Motor neuron (in vitro differentiated cells): ENCODE measurements at regions not wholly inside any gene's neighbourhood (a gene's known extent, or its start where the extent isn't known, plus 50 kb on each side); places are given as distances from the start of the nearest gene placed in this dataset.

Source experiments
- ATAC-seq, 8 experiments: fragments of 200-7000 bp; cut with Tn5 transposase; replicated peaks in 6 of 8; 2 replicates each; pipeline ENCODE4 v1.8.0; 2021; ENCODE audit warnings: mild to moderate bottlenecking in 8 of 8, moderate library complexity in 8 of 8
- H3K27ac ChIP-seq, 2 donors: fragments of 250-450 bp; sonication (Bioruptor Pico); 2 replicates each; pipeline ENCODE4 v1.9.0; 2021; ENCODE audit warnings: antibody characterized with exemption in 2 of 2, mild to moderate bottlenecking in 2 of 2, moderate library complexity in 1 of 2
- H3K4me1 ChIP-seq, 2 donors: fragments of 250-450 bp; sonication (Bioruptor Pico); replicated peaks in 1 of 2; 2 replicates each; pipeline ENCODE4 v1.6.1; 2021; ENCODE audit warnings: antibody characterized with exemption in 2 of 2, mild to moderate bottlenecking in 2 of 2, moderate library complexity in 1 of 2
- H3K4me3 ChIP-seq, 5 donors: fragments of 250-450 bp; sonication (Bioruptor Pico); 2 replicates each; pipeline ENCODE4 v1.9.0; 2021; ENCODE audit warnings: antibody characterized with exemption in 5 of 5, mild to moderate bottlenecking in 5 of 5, moderate library complexity in 4 of 5
- WGBS, 10 experiments: fragments of 450-650 bp; shearing (Covaris generic); methylation state at CpG; one replicate each; pipeline ENCODE4 v1.0.0; 2022; 5-methylcytosine and 5-hydroxymethylcytosine counted together
- in situ Hi-C, 9 experiments: fragments of 400-800 bp; cut with MboI; loops; one replicate each; pipeline ENCODE4 v1.15.0; 2021; ENCODE audit warnings: low sequenced_read_pairs in 9 of 9, low pct_unique_long_range_greater_than_20kb in 2 of 9; ENCODE audit not compliant: unreplicated experiment in 9 of 9

DNA sequence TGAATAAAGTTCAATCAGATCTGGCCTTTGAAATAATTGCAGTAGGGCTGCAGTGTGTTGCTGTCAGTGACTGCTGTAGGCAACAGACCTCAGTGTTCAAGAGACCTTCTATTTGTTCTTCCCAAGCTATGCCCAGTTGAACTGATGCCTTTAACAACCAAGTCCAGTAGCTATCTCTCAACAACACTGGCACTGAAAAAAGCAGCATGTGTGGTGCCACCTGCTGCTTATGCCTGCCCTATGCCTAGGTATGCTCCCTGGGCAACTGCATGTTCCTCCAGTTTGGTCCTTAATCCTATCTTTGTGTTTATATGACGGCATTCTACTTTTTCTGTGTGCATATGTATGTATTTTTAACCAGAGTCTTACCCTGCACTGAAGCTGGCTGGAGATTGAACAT, 523.9 kb upstream of the MEX3C start:
- peaks cover 0 to 5% of the 10 kb centered on the region in 2 donors for H3K4me1 ChIP-seq
- no peak overlapping the region for H3K27ac ChIP-seq
- no peak overlapping the region for H3K4me3 ChIP-seq
- ATAC-seq, result no peak
- in situ Hi-C loops, result no loop called here
- WGBS, 10 experiments, result 0 to 90% (median 40%) methylated on average over 1 of the region's 1 CpG; no CpG with 5 or more reads in 6 of the 10 experiments

DNA sequence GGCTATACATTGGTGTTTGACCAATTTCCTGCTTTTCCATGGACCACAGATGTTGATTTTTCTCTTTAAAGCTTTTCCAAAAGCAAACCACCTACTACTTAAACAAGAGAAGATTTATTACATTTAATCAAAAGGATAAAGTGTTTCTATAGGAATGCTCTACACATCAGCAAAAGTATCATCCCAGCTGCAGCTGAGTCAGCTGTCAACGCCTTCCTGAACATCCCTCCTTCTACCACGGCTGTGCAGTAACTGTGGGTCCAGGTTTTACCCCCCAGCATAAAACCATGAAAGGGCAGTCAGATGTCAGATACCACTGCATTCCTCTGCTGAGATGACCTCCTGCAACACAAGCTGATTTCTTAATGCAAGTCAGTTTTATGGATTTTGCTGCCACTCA, 524.5 kb upstream of the MEX3C start:
- Histone ChIP-seq H3K27ac (no peak overlapping the region), H3K4me3 (no peak overlapping the region), H3K4me1 (peaks cover 0 to 5% of the 10 kb centered on the region in 2 donors)
- ATAC-seq, result peak in 1 of 8 experiments; percentile 49
- in situ Hi-C loops, result no loop called here
- 0 to 100% (median 71%) methylated on average over 1 to 2 of the region's 2 CpGs; no CpG with 5 or more reads in 6 of the 10 experiments for WGBS, 10 experiments

DNA sequence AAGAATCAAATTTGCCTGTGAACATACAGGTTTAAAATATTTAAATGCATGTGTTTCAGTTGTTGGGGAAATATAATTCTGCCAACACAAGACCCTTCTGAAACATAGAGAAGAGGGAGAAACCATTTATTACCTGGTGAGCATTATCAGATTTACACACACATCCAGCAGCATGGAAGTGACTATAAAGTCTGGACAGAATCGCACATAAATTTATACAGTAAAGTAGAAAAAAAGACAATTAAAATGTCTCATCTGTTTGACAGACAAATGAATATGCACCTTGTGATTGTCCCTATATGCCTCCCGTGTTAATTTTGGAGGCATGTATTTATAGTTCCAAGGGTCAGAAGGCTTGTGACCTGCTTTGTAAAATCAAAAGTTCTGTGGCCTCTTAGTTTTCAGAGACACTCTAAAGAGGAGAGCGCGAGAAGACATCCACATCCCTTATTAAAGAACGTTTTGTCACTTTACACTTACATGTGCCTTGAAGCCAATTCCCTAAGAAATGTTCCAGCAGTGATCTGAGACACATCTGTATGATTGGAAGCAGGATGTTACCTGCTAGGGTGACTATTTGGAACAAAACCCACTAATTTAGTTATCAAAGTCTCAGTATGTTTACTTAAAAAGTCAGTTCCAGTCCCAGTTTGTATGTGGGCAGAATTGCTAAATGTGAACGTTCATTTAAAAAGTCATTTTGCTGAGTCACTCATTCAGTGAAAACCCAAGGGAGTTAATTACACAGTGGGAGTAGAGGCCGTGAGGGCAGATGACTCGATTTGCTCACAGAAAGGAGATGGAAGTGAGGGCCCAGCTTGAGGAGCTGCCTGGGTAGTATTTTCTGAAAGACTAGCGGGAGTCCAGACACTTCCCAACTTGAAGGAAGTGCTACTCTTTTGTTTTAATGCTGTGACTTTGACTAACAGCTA, 527.6 kb upstream of the MEX3C start:
- WGBS, 10 experiments, result 26 to 100% (median 60%) methylated on average over 1 to 8 of the region's 9 CpGs
- in situ Hi-C loops, result no loop called here
- Histone ChIP-seq H3K4me3 (no peak overlapping the region), H3K27ac (no peak overlapping the region), H3K4me1 (peaks cover 0 to 5% of the 10 kb centered on the region in 2 donors)
- peak in 4 of 8 experiments; percentile 40 to 49 (median 46) for ATAC-seq

DNA sequence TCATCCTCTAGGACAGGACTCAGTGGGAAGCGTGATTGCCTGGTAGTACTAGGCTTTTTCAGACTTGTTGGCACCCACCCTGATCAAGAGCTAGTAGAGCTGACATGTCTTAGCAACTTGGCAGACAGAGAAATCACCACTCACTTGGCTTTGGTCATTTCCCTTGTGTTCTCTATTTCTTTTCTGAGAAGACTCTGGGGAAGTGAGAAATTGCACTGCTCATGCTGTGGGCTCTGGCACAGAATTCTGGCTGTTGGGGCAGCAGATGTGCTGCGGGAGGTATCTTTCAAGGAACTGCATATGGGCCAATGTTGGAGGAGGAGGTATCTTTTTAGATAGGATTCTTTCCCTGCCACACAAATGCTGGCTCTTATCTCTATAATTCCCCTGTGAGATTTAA, 529.1 kb upstream of the MEX3C start:
- Histone ChIP-seq H3K27ac (no peak overlapping the region), H3K4me3 (no peak overlapping the region), H3K4me1 (peaks cover 0 to 5% of the 10 kb centered on the region in 2 donors)
- in situ Hi-C loops, result no loop called here
- WGBS, 10 experiments, result 0 to 100% (median 75%) methylated on average over 1 to 2 of the region's 2 CpGs; no CpG with 5 or more reads in 2 of the 10 experiments
- no peak for ATAC-seq

DNA sequence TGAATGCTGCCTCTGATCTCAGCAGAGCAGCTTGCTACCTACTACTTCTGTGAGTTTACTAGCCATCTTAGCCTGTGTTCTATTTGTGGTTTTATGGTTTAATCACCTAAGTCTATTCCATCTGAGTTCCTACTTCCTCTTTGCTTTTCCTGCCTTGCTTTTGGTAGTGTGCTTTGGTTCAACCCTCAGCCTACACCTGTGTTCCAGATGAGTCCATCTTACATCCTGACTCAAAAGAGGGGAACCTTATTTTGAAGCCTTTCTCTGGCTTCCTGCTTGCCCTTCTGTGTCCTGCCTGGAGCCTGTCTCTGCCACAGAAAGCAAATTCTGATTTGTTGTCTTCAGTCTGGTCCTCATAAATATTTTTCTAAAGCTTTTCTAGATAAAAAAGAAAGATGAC, 530.3 kb upstream of the MEX3C start:
- in situ Hi-C loops, result no loop called here
- ATAC-seq, result no peak

DNA sequence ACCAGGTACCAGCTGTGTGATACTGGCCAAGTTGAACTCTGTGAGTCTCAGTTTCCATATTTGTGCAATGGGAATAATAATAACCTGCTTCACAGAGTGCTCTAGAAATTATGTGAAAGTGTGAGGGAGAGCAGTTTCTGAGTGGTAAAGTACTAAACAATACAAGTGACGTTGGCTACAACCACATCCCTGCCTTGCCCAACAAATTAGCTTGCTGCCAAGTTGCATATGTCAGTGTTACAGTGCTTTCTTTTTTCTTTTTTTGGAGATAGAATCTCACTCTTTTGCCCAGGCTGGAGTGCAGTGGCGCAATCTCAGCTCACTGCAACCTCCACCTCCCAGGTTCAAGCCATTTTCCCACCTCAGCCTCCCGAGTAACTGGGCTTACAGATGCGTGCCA, 533.6 kb upstream of the MEX3C start:
- H3K27ac ChIP-seq, result no peak overlapping the region
- no peak overlapping the region for H3K4me3 ChIP-seq
- in situ Hi-C loops, result no loop called here
- WGBS, 10 experiments, result 10 to 100% (median 70%) methylated on average over 1 to 4 of the region's 4 CpGs; no CpG with 5 or more reads in 5 of the 10 experiments
- no peaks in the 10 kb centered on the region for H3K4me1 ChIP-seq
- ATAC-seq, result no peak

More for the DNA sequence above, 530.3 kb upstream of the MEX3C start:
- H3K4me3 ChIP-seq, result no peak overlapping the region
- H3K4me1 ChIP-seq, result peaks cover 0 to 5% of the 10 kb centered on the region in 2 donors
- H3K27ac ChIP-seq, result no peak overlapping the region

DNA sequence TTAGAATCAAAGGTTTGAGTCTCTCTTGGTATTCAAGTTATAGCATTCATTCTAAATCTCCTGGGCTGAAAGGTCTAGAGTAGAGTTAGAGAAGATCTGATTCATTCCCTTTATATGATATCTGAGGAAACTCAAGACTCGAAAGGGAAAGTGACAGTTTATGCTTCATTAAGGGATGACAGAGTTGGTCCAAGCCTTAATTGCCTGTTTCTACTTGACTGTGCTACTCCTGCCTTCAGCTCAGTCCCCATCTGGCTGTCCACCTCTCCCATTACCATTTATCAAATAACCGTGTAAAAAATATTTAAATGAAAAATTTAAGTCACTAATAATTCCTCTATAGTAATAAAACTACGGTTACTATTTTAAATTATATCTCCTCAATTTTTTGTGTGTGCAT, 537.1 kb upstream of the MEX3C start:
- WGBS, 10 experiments, result 0 to 100% (median 59%) methylated on average over 1 to 3 of the region's 3 CpGs
- in situ Hi-C loops, result no loop called here

DNA sequence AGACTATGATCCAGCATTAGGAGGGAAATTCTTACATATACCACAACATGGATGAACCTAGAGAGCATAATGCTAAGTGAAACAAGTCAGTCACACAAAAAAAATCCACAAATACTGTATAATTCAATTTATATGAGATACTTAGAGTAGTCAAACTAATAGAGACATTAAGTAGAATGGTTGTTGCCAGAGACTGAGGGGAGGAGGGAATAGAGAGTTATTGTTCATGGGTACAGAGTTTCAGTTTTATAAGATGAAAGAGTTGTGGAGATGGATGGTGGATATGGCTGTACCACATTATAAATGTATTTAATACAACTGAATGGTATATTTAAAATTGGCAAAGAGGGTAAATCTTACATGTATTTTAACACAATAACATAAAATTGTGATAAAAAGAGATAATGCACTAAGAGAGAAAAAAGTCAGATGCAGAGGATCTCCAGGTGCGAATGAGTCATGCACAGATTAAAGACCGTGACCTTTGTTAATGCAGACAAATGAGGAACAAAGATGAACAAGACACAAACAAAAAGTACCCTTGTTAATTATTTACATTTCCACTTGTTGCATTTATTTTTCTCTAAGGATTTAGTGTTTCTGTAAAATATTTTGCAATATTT, 541.7 kb upstream of the MEX3C start:
- no peak overlapping the region for H3K27ac ChIP-seq
- H3K4me1 ChIP-seq, result no peaks in the 10 kb centered on the region
- WGBS, 10 experiments, result 0 to 100% (median 80%) methylated on average over 1 to 2 of the region's 2 CpGs; no CpG with 5 or more reads in 1 of the 10 experiments
- no peak overlapping the region for H3K4me3 ChIP-seq
- in situ Hi-C loops, result no loop called here
- ATAC-seq, result no peak

More for the DNA sequence above, 537.1 kb upstream of the MEX3C start:
- H3K4me1 ChIP-seq, result no peaks in the 10 kb centered on the region
- H3K4me3 ChIP-seq, result no peak overlapping the region
- H3K27ac ChIP-seq, result no peak overlapping the region
- ATAC-seq, result no peak

DNA sequence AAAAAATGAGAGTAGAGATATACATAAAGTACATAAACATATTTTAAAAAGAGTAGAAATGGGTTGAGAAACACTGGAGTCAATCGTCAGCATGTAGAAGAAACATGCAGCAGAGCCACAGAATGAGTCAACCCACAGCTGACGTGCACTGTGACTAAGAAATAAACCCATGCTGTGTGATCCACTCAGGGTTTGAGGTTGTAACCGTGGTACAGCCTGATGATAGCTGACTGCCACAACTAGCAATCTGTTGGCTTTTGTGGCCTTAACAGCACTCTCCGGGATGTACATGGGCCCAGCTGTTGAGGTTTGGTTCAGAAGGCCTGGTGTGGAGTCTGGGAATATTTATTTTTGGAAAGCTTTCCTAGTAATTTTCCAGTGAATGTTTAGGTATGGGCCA, 554.4 kb upstream of the MEX3C start:
- H3K27ac ChIP-seq, result no peak overlapping the region
- in situ Hi-C loops, result no loop called here
- WGBS, 10 experiments, result 0 to 100% (median 83%) methylated on average over 1 to 4 of the region's 4 CpGs; no CpG with 5 or more reads in 3 of the 10 experiments
- no peak for ATAC-seq
- H3K4me3 ChIP-seq, result no peak overlapping the region
- peaks cover 0 to 3% of the 10 kb centered on the region in 2 donors for H3K4me1 ChIP-seq

DNA sequence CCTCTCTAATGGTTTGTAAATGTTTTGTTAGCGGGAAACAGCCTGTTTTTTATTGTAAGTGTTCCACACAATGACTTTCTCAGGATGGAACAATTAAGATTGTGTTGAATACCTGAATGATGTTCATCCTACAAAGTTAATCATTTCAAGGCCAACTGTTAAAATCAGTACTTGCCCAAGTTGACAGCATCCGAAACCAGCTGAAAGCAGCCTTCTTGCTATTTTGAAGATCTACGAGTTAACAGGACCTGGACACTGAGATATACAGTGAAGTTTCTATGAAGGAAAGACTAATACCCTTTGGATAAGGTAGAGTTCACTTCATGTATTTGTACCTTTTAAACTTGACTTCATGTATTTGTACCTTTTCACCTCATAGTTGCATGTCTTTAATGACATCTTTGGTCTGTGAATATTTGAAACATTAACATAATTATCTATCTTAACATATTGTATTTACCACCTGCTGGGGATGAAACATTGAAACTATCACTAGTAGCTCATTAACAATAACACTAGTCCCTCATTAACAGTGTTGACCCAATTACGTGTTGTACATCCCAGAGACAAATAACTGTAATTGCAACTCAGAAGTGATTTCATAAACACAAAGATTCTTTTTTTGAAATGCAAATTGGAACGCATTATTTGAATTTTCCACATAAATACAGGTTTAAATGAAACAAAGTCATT, 556.0 kb upstream of the MEX3C start:
- no peak overlapping the region for H3K4me3 ChIP-seq
- in situ Hi-C loops, result no loop called here
- WGBS, 10 experiments, result 3 to 100% (median 70%) methylated on average over 1 to 5 of the region's 5 CpGs
- no peak overlapping the region for H3K27ac ChIP-seq
- no peak for ATAC-seq
- H3K4me1 ChIP-seq, result peaks cover 0 to 3% of the 10 kb centered on the region in 2 donors

DNA sequence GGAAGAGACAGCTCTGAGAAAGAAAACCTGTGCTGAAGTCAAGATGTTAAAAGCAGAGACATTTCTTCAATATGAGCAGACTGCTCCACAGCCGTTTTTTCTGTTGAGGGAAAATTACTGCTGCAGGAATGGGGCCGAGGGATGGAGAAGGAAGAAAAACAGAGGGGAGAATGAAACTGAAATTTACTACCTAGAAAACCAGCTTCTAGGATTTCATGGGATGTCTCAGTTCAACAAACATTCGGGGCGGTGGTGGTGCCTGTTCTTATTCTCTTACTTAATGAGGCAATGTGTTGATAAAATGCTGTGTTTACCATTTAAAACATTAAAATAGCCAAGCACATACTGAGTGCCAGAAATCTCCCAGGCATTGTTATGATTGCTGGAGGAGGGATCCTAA, 557.1 kb upstream of the MEX3C start:
- ATAC-seq, result no peak
- in situ Hi-C loops, result no loop called here
- Histone ChIP-seq H3K27ac (no peak overlapping the region), H3K4me3 (no peak overlapping the region), H3K4me1 (peaks cover 0 to 3% of the 10 kb centered on the region in 2 donors)
- 0 to 93% (median 65%) methylated on average over 1 to 4 of the region's 4 CpGs; no CpG with 5 or more reads in 2 of the 10 experiments for WGBS, 10 experiments

DNA sequence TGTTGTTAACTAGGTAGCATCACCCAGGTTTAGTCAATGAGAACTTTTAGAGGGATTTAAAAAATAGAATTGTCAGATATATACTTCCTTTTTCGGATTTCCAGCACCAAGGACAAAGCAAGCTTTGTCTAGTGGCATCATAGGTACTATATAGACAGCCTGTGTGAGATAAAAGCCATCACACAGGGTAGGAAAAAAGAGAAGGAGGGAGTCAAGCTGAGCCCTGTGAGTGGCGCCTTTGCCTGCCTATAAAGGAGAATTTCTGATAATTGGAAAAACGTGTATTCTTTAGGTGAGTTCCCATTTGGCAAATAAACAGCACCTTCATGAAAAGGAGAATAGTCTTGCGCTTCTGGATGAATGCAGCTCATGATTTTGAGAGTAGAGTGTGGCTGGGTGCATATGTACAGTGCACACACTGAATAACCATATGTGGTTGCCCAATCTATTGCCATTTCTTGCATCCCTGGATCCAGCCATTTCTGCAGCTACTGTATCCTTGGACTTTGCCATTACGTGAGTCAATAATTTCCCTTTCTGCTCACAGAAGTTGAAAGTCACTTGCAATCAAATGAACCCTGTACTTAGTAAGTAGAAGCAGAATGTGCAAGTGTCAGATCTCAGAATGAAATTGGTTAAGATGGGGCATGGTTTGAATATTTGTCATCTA, 559.9 kb upstream of the MEX3C start:
- Histone ChIP-seq H3K27ac (no peak overlapping the region), H3K4me3 (no peak overlapping the region), H3K4me1 (peaks cover 0 to 3% of the 10 kb centered on the region in 2 donors)
- no peak for ATAC-seq
- 0 to 96% (median 50%) methylated on average over 1 to 5 of the region's 5 CpGs; no CpG with 5 or more reads in 1 of the 10 experiments for WGBS, 10 experiments
- in situ Hi-C loops, result no loop called here
